ENCODE measurements at regions not wholly inside any gene's neighbourhood (a gene's known extent, or its start where the extent isn't known, plus 50 kb on each side); places are given as distances from the start of the nearest gene placed in this dataset.
"Not testable (repeated sequence)": the region's sequence is repeated elsewhere in the genome, so short reads cannot be mapped to it uniquely, and the experiment has no call there.

DNA sequence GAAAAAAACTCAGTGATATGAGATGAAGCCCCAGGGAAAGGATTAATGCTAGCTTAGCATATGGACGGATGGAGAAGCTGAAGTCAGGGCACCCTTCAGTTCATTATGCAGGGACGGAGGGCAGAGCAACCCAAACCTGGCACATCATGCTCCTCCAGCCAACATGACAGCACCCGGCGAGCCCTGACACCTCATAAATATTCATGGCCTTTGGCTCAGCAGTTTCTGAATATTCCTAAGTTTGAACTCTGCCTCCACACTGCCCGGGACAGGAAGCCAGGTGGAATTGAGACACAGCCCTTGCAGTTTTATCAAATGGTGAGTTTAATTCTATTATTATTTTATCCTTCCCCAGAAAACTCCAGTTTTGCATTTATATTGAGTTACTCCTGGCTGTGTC is 87.3 kb upstream of the SH3BP4 start:
- DNase-seq (no peak), ATAC-seq (no peak)
- Histone ChIP-seq H3K4me3 (ENCODE audit: low read length) (no peak overlapping the region), H3K27me3 (ENCODE audit: control insufficient read depth, insufficient read depth, low read length) (no peaks in the 10 kb centered on the region), H3K4me1 (ENCODE audit: control insufficient read depth, insufficient read depth, low read length) (no peaks in the 10 kb centered on the region), H3K9me3 (ENCODE audit: control insufficient read depth, insufficient read depth, low read length) (no peaks in the 10 kb centered on the region), H3K27ac (ENCODE audit: low read length) (no peak overlapping the region), H3K36me3 (ENCODE audit: control insufficient read depth, insufficient read depth, low read length) (no peaks in the 10 kb centered on the region)
- TF ChIP-seq CTCF (IDR thresholded peaks at IDR 0.05) = no peak
- intact Hi-C loops (cut with micrococcal nuclease) = no loop called here
- Mint-ChIP-seq H3K27me3 (ENCODE audit: low read depth in 2 of 2) (peaks cover 0 to 3% of the 10 kb centered on the region in 2 donors), H3K36me3 (no peaks in the 10 kb centered on the region), H3K4me3 (no peak overlapping the region), H3K4me1 (no peaks in the 10 kb centered on the region), H3K27ac (no peak overlapping the region), H3K9me3 (no peaks in the 10 kb centered on the region)
- 89% methylated on average over 5 of the region's 5 CpGs for WGBS (ENCODE audit: insufficient coverage)

DNA sequence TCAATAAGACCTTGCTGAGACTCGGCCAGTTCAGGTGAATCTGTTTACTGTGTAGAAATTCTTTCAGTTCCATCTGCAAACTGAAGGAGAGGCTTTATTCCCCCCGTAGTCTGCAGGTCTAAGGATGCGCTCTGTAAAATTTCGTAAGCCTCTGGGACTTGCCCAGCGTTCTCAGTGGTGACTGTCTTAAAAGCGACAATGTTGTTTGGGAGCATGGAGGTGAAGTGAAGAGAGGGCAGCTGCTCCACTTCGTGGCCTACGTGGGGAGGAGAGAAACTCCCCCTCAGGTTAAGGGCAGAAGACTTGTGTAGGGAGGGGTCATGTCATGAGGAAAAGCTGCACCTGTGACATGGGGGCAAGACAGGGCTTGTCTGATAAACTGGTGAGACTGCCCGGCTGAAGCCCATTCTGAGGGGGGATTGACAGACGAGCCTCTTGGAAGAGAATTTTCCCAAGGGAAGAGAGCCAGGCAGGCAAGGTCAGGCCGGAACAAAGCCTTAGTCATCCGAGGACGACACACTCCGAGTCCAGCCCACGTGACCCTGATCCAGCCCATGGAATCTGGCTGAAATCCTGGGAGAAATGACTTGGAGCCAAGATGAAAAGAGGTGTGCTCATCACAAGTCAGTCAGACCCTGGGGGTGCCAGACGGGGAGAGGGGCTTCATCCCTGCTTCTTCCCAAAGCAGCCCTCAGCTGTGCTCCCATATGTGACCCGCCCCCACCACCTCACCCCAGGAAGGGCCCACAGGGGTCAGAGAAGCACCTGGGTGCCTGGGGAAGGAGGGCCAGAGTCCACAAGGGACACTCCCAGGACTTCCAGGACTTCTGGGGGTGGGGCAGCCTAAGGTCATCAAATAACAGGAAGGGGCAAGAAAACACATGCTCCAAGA is 88.5 kb upstream of the SH3BP4 start:
- Histone ChIP-seq H3K27me3 (ENCODE audit: control insufficient read depth, insufficient read depth, low read length) (no peaks in the 10 kb centered on the region), H3K4me1 (ENCODE audit: control insufficient read depth, insufficient read depth, low read length) (no peaks in the 10 kb centered on the region), H3K9me3 (ENCODE audit: control insufficient read depth, insufficient read depth, low read length) (no peaks in the 10 kb centered on the region), H3K4me3 (ENCODE audit: low read length) (no peak overlapping the region), H3K27ac (ENCODE audit: low read length) (no peak overlapping the region), H3K36me3 (ENCODE audit: control insufficient read depth, insufficient read depth, low read length) (no peaks in the 10 kb centered on the region)
- no peak for TF ChIP-seq CTCF (IDR thresholded peaks at IDR 0.05)
- Mint-ChIP-seq H3K27me3 (ENCODE audit: low read depth in 2 of 2) (peaks cover 0 to 3% of the 10 kb centered on the region in 2 donors), H3K4me3 (no peak overlapping the region), H3K4me1 (no peaks in the 10 kb centered on the region), H3K36me3 (no peaks in the 10 kb centered on the region), H3K9me3 (no peaks in the 10 kb centered on the region), H3K27ac (no peak overlapping the region)
- 86% methylated on average over 17 of the region's 17 CpGs for WGBS (ENCODE audit: insufficient coverage)
- ATAC-seq = no peak
- intact Hi-C loops (cut with micrococcal nuclease) = no loop called here
- DNase-seq = no peak

DNA sequence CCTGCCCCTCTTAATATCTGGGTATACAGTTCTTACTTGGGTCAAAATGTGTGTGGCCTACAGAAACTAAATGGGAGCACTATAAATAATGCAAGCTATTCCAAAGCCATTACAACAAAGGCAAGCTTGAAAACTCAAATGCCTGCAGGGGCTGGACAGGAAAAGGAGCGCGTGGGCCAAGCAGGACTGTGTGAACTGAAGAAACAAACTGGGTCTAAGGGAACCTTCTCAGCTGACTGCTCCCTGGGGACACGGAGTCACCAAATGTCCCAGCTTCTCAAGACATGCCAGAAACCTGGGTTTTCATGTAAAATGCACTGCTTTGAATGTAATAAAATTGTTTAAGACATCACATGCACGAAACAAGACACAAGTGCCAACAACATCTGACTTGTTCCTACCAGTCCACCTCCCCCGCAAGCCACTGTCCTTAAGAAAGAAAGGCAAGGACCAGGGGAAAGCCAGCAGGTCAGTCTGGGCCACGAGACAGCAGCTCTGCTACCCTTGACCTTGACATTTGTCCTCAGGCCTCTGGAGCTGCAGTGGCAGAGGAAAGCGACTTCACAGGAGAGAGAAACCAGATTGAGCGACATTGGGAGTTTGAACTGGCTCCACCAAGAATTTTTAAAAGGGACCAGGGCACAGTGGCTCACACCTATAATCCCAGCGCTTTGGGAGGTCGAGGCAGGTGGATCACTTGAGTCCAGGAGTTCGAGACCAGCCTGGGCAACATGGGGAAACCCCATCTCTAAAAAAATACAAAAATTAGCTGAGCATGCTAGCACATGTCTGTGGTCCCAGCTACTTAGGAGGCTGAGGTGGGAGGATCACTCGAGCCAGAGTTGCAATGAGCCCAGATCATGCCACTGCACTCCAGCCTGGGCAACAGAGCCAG is 89.7 kb upstream of the SH3BP4 start:
- ATAC-seq (no peak), DNase-seq (no peak)
- H3K36me3 ChIP-seq (ENCODE audit: control insufficient read depth, insufficient read depth, low read length) = no peaks in the 10 kb centered on the region
- Mint-ChIP-seq H3K4me3 (no peak overlapping the region), H3K36me3 (no peaks in the 10 kb centered on the region), H3K27ac (no peak overlapping the region), H3K4me1 (no peaks in the 10 kb centered on the region), H3K27me3 (ENCODE audit: low read depth in 2 of 2) (no peaks in the 10 kb centered on the region), H3K9me3 (no peaks in the 10 kb centered on the region)
- intact Hi-C loops (cut with micrococcal nuclease) = no loop called here
- no peak for TF ChIP-seq CTCF (IDR thresholded peaks at IDR 0.05)
- no peaks in the 10 kb centered on the region for H3K9me3 ChIP-seq (ENCODE audit: control insufficient read depth, insufficient read depth, low read length)
- no peaks in the 10 kb centered on the region for H3K27me3 ChIP-seq (ENCODE audit: control insufficient read depth, insufficient read depth, low read length)
- no peak overlapping the region for H3K4me3 ChIP-seq (ENCODE audit: low read length)
- WGBS (ENCODE audit: insufficient coverage) = 83% methylated on average over 12 of the region's 12 CpGs
- H3K27ac ChIP-seq (ENCODE audit: low read length) = no peak overlapping the region
- no peaks in the 10 kb centered on the region for H3K4me1 ChIP-seq (ENCODE audit: control insufficient read depth, insufficient read depth, low read length)

DNA sequence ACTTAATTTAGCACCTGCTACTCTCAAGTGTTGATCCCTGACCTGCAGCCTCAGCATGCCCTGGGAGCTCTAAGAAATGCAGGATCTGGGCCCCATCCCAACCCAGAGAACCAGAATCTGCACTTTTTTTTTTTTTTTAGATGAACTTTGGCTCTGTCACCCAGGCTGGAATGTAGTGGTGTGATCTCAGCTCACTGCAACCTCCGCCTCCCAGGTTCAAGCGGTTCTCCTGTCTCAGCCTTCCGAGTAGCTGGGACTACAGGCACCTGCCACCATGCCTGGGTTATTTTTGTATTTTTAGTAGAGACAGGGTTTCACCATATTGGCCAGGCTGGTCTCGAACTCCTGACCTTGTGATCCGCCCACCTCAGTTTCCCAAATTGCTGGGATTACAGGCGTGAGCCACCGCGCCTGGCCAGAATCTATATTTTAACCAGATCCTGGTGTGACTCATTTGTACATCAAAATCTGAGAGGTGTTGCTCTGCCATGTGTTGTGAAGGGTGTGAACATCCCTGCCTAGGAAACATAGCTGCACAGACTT is 92.4 kb upstream of the SH3BP4 start:
- DNase-seq; H3K9me3 Mint-ChIP-seq; H3K27me3 ChIP-seq (ENCODE audit: control insufficient read depth, insufficient read depth, low read length); H3K9me3 ChIP-seq (ENCODE audit: control insufficient read depth, insufficient read depth, low read length); H3K4me3 ChIP-seq (ENCODE audit: low read length); H3K4me1 Mint-ChIP-seq; ATAC-seq; H3K4me1 ChIP-seq (ENCODE audit: control insufficient read depth, insufficient read depth, low read length); H3K27ac ChIP-seq (ENCODE audit: low read length); H3K36me3 ChIP-seq (ENCODE audit: control insufficient read depth, insufficient read depth, low read length); H3K4me3 Mint-ChIP-seq; H3K27me3 Mint-ChIP-seq (ENCODE audit: low read depth in 2 of 2); H3K36me3 Mint-ChIP-seq; H3K27ac Mint-ChIP-seq; intact Hi-C loops (cut with micrococcal nuclease): not testable (repeated sequence)
- WGBS (ENCODE audit: insufficient coverage) = 94% methylated on average over 8 of the region's 8 CpGs

Measured in natural killer cell (primary cell).